ENCODE measurements at regions not wholly inside any gene's neighbourhood (a gene's known extent, or its start where the extent isn't known, plus 50 kb on each side); places are given as distances from the start of the nearest gene placed in this dataset.
"Not testable (repeated sequence)": the region's sequence is repeated elsewhere in the genome, so short reads cannot be mapped to it uniquely, and the experiment has no call there.

- no peak for DNase-seq
Measured at GRCh38 chr7:114173170-114173890, 241.3 kb upstream of the FOXP2 start.

GRCh38 chr7:114169389-114169788 lies 245.2 kb upstream of the FOXP2 start:
- DNase-seq: not testable (repeated sequence)

GRCh38 chr7:114160925-114161324 lies 242.1 kb upstream of the PPP1R3A start:
- no peak for DNase-seq

- DNase-seq: no peak
Measured at GRCh38 chr7:114158854-114159253, 240.0 kb upstream of the PPP1R3A start.

GRCh38 chr7:114158275-114158674 lies 239.5 kb upstream of the PPP1R3A start:
- no peak for DNase-seq

- DNase-seq: no peak
Measured at GRCh38 chr7:114156178-114156577, 237.4 kb upstream of the PPP1R3A start.

GRCh38 chr7:114155116-114156110 lies 236.6 kb upstream of the PPP1R3A start:
- DNase-seq: no peak

- DNase-seq: no peak
Measured at GRCh38 chr7:114153700-114154099, 234.9 kb upstream of the PPP1R3A start.

GRCh38 chr7:114152314-114152938 lies 233.6 kb upstream of the PPP1R3A start:
- DNase-seq: no peak

- DNase-seq: no peak
Measured at GRCh38 chr7:114151777-114152176, 233.0 kb upstream of the PPP1R3A start.

- no peak for DNase-seq
Measured at GRCh38 chr7:114150689-114151088, 231.9 kb upstream of the PPP1R3A start.

GRCh38 chr7:114148779-114149178 lies 230.0 kb upstream of the PPP1R3A start:
- DNase-seq: no peak

GRCh38 chr7:114141415-114141814 lies 222.6 kb upstream of the PPP1R3A start:
- peak; percentile 7 for DNase-seq

- no peak for DNase-seq
Measured at GRCh38 chr7:114140561-114140960, 221.8 kb upstream of the PPP1R3A start.

GRCh38 chr7:114139690-114140089 lies 220.9 kb upstream of the PPP1R3A start:
- DNase-seq: not testable (repeated sequence)

- DNase-seq: no peak
Measured at GRCh38 chr7:114138587-114138986, 219.8 kb upstream of the PPP1R3A start.

GRCh38 chr7:114133717-114134116 lies 214.9 kb upstream of the PPP1R3A start:
- no peak for DNase-seq

- no peak for DNase-seq
Measured at GRCh38 chr7:114130866-114131265, 212.1 kb upstream of the PPP1R3A start.

- DNase-seq: no peak
Measured at GRCh38 chr7:114128880-114129279, 210.1 kb upstream of the PPP1R3A start.

- DNase-seq: no peak
Measured at GRCh38 chr7:114126095-114126494, 207.3 kb upstream of the PPP1R3A start.

- DNase-seq: no peak
Measured at GRCh38 chr7:114112806-114113205, 194.0 kb upstream of the PPP1R3A start.

GRCh38 chr7:114110666-114111065 lies 191.9 kb upstream of the PPP1R3A start:
- DNase-seq: no peak

GRCh38 chr7:114109721-114110120 lies 190.9 kb upstream of the PPP1R3A start:
- DNase-seq: no peak
